Hepatocyte (in vitro differentiated cells): ENCODE measurements at regions not wholly inside any gene's neighbourhood (a gene's known extent, or its start where the extent isn't known, plus 50 kb on each side); places are given as distances from the start of the nearest gene placed in this dataset.
A peak's percentile ranks its signal among the peaks of the same experiment; 100 is the strongest.

Source experiments
- DNase-seq: peaks from one replicate; pipeline ENCODE4 v3.0.0-alpha.2; 2016; ENCODE audit warnings: low spot score
- H2AFZ ChIP-seq: fragments of 200-600 bp; sonication (generic); 2 replicates; pipeline ENCODE4 v1.6.0; 2016; ENCODE audit warnings: antibody characterized with exemption, mild to moderate bottlenecking
- H3K27ac ChIP-seq: fragments of 200-600 bp; sonication (generic); 2 replicates; pipeline ENCODE4 v1.5.1; 2016; ENCODE audit warnings: mild to moderate bottlenecking
- H3K27me3 ChIP-seq: fragments of 200-600 bp; sonication (generic); 2 replicates; pipeline ENCODE4 v1.6.1; 2016
- H3K36me3 ChIP-seq: fragments of 200-600 bp; sonication (generic); replicated peaks from 2 replicates; pipeline ENCODE4 v1.5.1; 2016; ENCODE audit warnings: low read depth; ENCODE audit not compliant: insufficient read depth
- H3K4me1 ChIP-seq: fragments of 200-600 bp; sonication (generic); 2 replicates; pipeline ENCODE4 v1.5.1; 2016; ENCODE audit warnings: mild to moderate bottlenecking, moderate library complexity; ENCODE audit not compliant: insufficient read depth
- H3K4me2 ChIP-seq: fragments of 200-600 bp; sonication (generic); 2 replicates; pipeline ENCODE4 v1.6.0; 2016
- H3K4me3 ChIP-seq: fragments of 200-600 bp; sonication (generic); 2 replicates; pipeline ENCODE4 v1.5.1; 2016; ENCODE audit warnings: mild to moderate bottlenecking
- H3K79me2 ChIP-seq: fragments of 200-600 bp; sonication (generic); 2 replicates; pipeline ENCODE4 v1.6.0; 2017; ENCODE audit warnings: mild to moderate bottlenecking
- H3K9me2 ChIP-seq: fragments of 200-600 bp; sonication (generic); replicated peaks from 2 replicates; pipeline ENCODE4 v1.6.0; 2017; ENCODE audit warnings: mild to moderate bottlenecking; ENCODE audit not compliant: insufficient read depth
- H3K9me3 ChIP-seq: fragments of 200-600 bp; sonication (generic); 2 replicates; pipeline ENCODE4 v1.5.1; 2016; ENCODE audit warnings: low read depth, mild to moderate bottlenecking
- H4K20me1 ChIP-seq: fragments of 200-600 bp; sonication (generic); 2 replicates; pipeline ENCODE4 v1.6.0; 2016; ENCODE audit warnings: mild to moderate bottlenecking; ENCODE audit not compliant: insufficient read depth, poor library complexity, severe bottlenecking
- EZH2 ChIP-seq: fragments of 200-600 bp; sonication (generic); IDR thresholded peaks from 2 replicates; pipeline ENCODE4 v1.6.1; 2016; ENCODE audit warnings: antibody characterized with exemption, mild to moderate bottlenecking, borderline replicate concordance
- EZH2phosphoT487 ChIP-seq: fragments of 200-600 bp; sonication (generic); IDR thresholded peaks from one replicate; pipeline ENCODE4 v1.6.1; 2018; ENCODE audit warnings: antibody characterized with exemption, mild to moderate bottlenecking, low read depth, moderate library complexity; ENCODE audit not compliant: unreplicated experiment, severe bottlenecking
- WGBS: methylation state at CpG from one replicate; pipeline ENCODE4 v1.1.6; 2016; ENCODE audit warnings: low lambda C conversion rate; ENCODE audit errors: missing lambda C conversion rate; 5-methylcytosine and 5-hydroxymethylcytosine counted together
- TF ChIP-seq, protein P1 (sequence below): fragments of 200-600 bp; sonication (generic); IDR thresholded peaks from 2 replicates; pipeline ENCODE4 v1.5.1; 2016; ENCODE audit warnings: antibody characterized with exemption, mild to moderate bottlenecking; ENCODE audit not compliant: poor library complexity

DNA sequence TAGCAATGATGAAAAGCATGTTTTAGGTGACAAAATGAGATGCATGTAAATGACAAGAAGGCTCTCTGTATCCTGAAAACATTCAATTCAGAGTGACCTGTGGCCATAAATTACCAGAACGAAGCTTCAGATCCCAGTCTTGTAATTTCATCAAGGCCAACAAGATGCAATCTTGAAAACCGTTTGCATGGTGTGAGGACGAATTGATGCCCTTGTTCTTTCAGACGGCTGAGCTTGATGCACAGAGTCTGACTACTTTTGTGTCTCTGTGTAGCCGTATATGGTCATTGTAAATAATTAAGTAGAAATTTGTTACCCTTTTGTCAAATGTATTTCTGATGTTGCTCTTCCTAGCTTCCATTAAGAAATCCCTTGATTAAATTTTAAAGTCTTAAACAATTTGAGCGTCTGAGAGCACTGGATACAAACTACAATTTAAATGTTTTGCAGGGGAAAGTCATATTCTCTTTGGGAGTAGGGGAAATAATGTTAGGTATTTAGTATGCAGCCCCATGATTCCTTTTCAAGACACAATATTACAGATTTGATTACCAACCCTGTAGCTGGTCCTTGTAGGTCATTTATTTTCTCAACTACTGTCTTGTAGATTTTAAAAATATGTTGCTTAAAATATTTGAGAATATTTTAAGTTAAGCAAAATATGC, 125.8 kb upstream of the PCDH9 start:
- TF ChIP-seq EZH2phosphoT487 (no peak), EZH2 (no peak)
- TF ChIP-seq, protein P1, sequence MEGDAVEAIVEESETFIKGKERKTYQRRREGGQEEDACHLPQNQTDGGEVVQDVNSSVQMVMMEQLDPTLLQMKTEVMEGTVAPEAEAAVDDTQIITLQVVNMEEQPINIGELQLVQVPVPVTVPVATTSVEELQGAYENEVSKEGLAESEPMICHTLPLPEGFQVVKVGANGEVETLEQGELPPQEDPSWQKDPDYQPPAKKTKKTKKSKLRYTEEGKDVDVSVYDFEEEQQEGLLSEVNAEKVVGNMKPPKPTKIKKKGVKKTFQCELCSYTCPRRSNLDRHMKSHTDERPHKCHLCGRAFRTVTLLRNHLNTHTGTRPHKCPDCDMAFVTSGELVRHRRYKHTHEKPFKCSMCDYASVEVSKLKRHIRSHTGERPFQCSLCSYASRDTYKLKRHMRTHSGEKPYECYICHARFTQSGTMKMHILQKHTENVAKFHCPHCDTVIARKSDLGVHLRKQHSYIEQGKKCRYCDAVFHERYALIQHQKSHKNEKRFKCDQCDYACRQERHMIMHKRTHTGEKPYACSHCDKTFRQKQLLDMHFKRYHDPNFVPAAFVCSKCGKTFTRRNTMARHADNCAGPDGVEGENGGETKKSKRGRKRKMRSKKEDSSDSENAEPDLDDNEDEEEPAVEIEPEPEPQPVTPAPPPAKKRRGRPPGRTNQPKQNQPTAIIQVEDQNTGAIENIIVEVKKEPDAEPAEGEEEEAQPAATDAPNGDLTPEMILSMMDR = no peak
- Histone ChIP-seq H3K9me2 (no peaks in the 10 kb centered on the region), H2AFZ (no peak overlapping the region), H3K36me3 (no peaks in the 10 kb centered on the region), H3K9me3 (no peaks in the 10 kb centered on the region), H3K79me2 (no peaks in the 10 kb centered on the region), H3K27me3 (no peaks in the 10 kb centered on the region), H3K4me1 (no peaks in the 10 kb centered on the region), H3K4me3 (no peak overlapping the region), H4K20me1 (no peaks in the 10 kb centered on the region), H3K4me2 (no peak overlapping the region), H3K27ac (no peak overlapping the region)
- 61% methylated on average over 6 of the region's 6 CpGs for WGBS
- no peak for DNase-seq

DNA sequence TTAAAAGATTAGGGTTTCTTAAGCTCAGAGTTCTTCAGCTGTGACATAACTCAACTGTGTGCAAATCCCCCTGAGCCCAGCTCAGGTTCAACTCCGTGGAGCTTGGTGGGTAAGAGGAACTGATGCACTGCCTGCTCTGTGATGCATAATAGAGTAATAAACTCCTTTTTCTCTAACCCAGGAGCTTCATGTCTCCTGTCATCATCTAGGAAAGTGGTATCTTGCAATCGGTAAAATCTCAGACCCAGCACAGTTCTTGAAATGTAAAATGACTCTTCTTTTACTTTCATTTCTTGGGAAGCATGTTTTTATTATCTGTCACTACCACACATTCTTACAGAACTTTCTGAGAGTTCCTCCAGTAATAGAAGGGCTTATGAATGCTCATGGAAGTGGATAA, 123.8 kb upstream of the PCDH9 start:
- H3K4me2 ChIP-seq = peak overlapping the region; percentile 60
- peak overlapping the region; percentile 26 for H2AFZ ChIP-seq

GRCh38 chr13:67353031-67353430, 122.9 kb upstream of the PCDH9 start:
- no peak for DNase-seq
- H3K27ac ChIP-seq = no peak overlapping the region
- WGBS = 69% methylated on average over 1 of the region's 1 CpG
- H3K4me3 ChIP-seq = no peak overlapping the region
- H3K4me2 ChIP-seq = no peak overlapping the region
- H3K9me2 ChIP-seq = no peaks in the 10 kb centered on the region
- TF ChIP-seq, protein P1 = no peak
- no peak for TF ChIP-seq EZH2phosphoT487
- TF ChIP-seq EZH2 = no peak
- H3K27me3 ChIP-seq = no peaks in the 10 kb centered on the region
- no peaks in the 10 kb centered on the region for H3K9me3 ChIP-seq
- no peaks in the 10 kb centered on the region for H3K4me1 ChIP-seq
- no peaks in the 10 kb centered on the region for H3K36me3 ChIP-seq
- H2AFZ ChIP-seq = no peak overlapping the region
- H4K20me1 ChIP-seq = no peaks in the 10 kb centered on the region
- no peaks in the 10 kb centered on the region for H3K79me2 ChIP-seq

More for the DNA sequence above, 123.8 kb upstream of the PCDH9 start:
- Histone ChIP-seq H3K79me2 (no peaks in the 10 kb centered on the region), H3K9me2 (no peaks in the 10 kb centered on the region), H4K20me1 (no peaks in the 10 kb centered on the region), H3K27ac (no peak overlapping the region), H3K4me1 (no peaks in the 10 kb centered on the region), H3K9me3 (no peaks in the 10 kb centered on the region), H3K4me3 (no peak overlapping the region), H3K27me3 (no peaks in the 10 kb centered on the region), H3K36me3 (no peaks in the 10 kb centered on the region)
- TF ChIP-seq EZH2phosphoT487 (no peak), EZH2 (no peak)
- TF ChIP-seq, protein P1 = no peak
- WGBS = 56% methylated on average over 2 of the region's 2 CpGs
- DNase-seq = no peak
